GM19468 (cell line): ENCODE measurements at regions not wholly inside any gene's neighbourhood (a gene's known extent, or its start where the extent isn't known, plus 50 kb on each side); places are given as distances from the start of the nearest gene placed in this dataset.

Experiments used
- ATAC-seq: cut with Tn5 transposase; IDR thresholded peaks from one replicate; pipeline ENCODE4 v1.9.1; 2021; ENCODE audit warnings: mild to moderate bottlenecking, moderate library complexity, moderate number of reproducible peaks; ENCODE audit not compliant: unreplicated experiment; ENCODE audit errors: extremely low read depth

- ATAC-seq = no peak
These were observed 143.7 kb downstream of the ENGASE start for GRCh38 chr17:79218175-79218824.

DNA sequence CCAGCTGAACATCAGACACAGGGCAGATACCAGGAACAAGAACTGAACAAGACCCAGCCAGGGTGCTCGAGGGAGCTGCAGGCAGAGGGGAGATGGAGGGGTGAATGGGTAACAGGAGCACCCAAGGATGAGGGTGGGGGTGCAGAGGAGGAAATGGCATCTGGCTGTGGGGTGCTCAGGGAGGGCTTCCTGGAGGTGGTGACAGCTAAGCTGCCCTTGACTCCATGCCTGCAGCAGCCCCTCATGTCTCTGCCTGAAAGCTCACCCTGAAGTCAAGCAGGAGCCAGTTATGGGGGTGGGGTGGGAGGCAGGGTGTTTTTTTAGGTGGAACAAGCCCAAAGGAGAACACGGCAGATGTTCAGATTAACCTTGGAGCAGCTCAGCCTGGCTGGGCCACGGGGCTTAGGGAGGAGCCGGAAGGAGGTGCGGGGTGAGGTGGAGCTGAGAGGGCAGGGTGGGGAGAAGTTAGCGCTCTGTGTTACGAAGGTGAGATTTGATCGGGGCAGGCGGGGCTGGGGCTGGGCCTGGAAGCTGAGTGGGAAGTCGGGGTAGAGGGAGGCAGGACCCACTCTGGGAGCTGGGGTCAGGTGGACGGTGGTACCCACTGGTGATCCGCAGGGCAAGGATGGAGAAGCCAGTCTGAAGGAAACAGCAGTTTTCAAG is 143.0 kb downstream of the ENGASE start:
- no peak for ATAC-seq

- no peak for ATAC-seq
These were observed 142.2 kb downstream of the ENGASE start for GRCh38 chr17:79216826-79217225.

GRCh38 chr17:79216391-79216790 is 141.8 kb downstream of the ENGASE start:
- ATAC-seq = no peak

DNA sequence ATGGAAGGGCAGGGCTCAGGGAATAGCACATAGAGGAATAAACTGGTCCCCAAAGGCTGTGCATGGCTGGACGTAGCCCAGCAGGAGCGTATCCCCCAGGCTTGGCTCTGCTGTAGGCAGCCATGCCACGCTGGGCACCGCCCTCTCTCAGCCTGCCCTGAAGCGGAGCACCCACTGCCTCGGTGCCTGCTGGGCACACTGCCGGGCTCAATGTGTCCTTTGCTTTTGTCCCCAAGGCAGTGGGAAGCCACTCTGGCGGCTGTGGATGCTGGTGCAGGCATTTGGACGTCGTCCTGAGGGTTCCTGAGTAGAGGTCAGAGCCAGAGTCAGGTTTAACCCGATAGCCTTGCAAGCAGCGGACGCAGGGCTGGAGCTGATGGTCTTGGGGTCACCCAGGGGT is 141.0 kb downstream of the ENGASE start:
- no peak for ATAC-seq

DNA sequence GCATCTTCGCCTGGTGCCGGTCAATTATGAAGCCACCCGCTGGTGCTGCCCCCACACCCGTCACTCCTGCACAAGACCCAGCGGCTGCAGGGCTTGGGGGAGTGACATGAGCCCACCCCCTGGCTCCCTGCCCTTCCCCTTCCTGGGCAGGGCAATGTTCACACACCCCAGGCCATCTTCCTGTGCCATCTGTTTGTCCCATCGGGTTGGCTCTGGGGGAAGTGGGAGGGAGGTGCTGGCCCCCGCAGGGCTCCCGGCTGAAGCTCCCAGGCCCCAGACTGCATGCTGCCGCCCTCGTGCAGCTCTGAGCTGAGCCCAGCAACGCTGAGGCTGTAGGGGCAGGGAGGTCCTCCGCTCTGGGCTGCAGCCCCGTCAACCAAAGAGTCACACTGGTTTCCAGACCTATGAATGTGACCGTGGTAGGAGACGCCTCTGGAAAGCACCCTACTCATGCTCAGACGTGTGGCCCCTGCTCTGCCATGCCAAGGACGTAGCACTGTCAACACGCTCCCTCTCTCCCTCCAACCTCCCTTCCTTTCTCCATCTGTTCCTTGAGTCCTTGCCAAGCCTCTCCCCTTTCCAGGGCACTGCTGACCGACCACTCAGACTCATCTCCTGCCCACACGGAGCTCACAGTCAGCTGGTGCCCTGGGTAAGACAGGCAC is 140.4 kb downstream of the ENGASE start:
- ATAC-seq = no peak

DNA sequence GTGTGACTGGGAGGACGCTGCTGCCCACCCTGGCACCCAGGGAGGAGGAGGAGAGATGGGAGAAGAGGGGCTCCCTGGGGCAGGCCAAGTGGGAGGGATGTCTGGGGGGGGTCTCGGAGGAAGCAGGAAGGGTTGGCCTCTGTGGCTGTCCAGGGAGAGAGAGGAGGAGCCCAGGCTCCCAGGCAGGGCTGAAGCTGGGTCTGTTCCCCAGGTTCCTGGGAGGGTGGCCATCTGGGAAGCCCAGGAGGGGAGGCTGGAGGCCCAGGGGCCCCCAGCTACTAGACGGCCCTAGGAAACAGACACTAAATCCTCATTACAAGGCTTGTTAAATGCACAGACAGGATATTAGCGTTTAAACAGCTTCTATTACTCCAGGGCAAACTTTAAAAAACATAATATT is 139.8 kb downstream of the ENGASE start:
- no peak for ATAC-seq

DNA sequence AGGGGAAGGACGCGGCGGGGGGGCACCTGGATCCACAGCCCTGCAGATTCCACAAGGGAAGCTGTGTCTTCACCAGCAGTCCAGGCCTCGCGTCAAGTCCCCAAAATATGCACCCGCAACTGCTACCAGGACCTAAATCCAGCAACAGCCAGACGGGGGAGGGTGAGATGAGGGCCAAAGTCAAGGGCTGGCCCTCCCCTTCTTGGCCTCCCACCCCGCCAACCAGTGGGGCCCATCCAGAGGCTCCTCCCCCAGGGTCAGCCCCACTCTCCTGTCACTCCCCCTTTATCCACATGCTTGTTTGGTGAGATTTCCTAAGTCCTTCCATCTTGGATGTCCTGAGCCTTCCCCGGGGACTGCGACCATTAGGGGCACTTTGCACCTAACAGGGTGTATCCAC is 138.7 kb downstream of the ENGASE start:
- no peak for ATAC-seq

GRCh38 chr17:79212149-79213087 is 137.8 kb downstream of the ENGASE start:
- no peak for ATAC-seq

DNA sequence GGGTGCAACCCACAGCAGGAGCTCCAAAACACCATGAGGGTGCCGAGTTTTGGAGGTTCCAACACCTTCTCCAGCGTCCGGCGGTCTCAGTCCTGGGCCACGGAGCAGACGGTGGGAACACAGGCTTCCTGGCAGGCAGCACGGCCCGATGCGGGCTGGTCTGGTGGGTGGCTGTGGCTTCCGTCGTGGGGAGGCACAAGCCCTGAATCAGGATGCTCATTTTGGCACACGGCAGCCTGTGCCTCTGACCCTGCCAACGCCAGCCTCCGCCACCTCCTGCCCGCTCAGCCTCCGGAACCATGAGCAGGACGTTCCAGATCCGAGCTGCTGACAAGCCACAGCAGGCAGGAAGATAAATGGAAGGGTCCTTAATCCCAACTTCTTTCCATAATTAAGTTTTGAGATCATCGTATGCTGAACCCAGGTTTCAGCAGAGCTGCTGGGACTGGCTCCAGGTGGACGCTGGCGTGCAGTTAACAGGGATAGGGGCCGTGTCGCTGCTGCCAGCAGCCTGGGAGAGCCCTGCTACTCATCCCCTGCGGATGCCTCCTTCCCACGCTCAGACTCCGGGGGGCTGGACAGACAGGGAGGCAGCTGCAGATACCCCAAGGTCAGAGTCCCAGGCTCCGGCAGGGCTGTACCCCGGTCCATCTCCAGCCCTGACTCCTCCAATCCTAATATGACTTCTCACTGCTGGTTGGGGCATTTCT is 136.6 kb downstream of the ENGASE start:
- no peak for ATAC-seq

DNA sequence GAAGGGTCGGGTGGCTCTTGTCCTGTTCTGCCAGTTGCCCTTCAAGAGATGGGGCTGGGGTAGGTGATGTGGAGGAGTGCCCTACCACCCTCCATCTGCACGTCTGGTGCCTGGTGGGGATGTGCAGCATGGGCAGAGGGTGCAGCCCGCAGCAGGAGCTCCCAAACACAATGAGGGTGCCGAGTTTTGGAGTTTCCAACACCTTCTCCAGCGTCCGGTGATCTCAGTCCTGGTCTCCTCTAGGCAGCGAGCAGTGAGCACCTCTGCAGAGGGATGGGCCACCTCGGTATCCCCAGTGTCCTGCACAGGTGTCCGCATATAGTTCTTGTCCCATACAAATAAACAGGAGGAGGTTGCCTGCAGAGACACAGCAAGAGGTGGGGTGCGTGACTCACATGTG is 136.0 kb downstream of the ENGASE start:
- ATAC-seq = no peak

DNA sequence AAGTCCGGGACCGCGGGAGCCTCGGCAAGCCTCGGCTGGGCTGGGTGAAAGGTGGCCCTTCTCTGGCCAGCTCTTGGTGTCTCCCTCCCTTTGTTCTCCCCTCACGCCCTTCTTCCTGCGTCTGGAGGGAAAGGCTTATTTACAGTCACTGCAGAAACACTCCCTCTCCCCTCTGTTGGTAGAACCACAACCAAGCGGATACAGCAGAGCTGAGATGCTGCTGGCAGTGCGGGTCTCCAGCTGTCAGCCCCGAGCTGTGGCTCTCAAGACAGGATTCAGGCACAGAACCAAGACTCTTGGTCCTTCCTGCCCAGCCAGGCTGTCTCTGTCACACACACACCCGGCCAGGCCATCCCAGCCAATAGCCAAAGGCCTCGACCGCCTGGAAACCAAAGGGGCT is 133.3 kb downstream of the ENGASE start:
- no peak for ATAC-seq

DNA sequence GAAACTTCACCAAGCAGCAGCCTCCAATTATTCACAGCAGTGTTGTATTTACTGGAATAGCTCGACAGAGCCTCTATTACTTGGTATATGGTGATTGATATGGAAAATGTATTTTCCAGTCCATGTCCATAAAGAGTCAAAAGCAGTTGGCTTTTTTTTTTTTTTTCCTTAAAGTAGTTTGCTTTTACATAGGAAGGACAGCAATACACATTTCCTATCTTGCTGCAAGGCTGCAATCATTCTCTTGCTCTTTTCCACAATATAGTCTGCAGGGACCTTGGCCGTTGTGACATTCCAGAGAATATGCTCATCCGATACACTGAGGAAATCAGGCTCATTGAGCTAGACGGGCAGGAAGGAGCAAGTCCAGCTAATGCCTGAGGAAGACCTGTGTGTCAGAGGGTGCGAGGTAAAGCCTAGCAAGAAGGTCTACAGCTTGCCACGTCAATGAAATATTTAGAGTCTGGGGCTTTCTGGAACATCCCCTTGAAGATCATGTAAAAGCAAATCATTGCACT is 131.1 kb downstream of the ENGASE start:
- ATAC-seq = no peak

DNA sequence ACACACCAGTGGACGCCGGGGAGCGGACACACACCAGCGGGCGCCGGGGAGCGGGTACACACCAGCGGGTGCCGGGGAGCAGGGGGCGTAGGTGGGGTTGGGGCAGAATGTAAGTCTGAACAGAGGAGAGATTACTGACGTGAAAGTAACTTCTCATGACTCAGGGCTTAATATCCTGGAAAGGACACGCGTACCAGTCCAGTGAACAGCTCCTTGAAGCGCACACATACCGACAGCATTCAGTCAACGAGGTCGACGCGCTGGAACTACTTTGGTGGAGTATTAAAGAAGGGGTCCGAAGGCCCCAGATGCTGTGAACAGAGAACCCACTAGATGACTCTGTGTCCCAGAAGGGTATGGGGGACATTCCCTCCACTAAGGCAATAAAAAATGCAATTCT is 129.6 kb downstream of the ENGASE start:
- no peak for ATAC-seq

- no peak for ATAC-seq
These were observed 129.0 kb downstream of the ENGASE start for GRCh38 chr17:79203657-79204056.

GRCh38 chr17:79203016-79203415 is 128.4 kb downstream of the ENGASE start:
- no peak for ATAC-seq

GRCh38 chr17:79202480-79202879 is 127.9 kb downstream of the ENGASE start:
- no peak for ATAC-seq

GRCh38 chr17:79201536-79202227 is 127.1 kb downstream of the ENGASE start:
- no peak for ATAC-seq

GRCh38 chr17:79201119-79201518 is 126.5 kb downstream of the ENGASE start:
- no peak for ATAC-seq
